A549 (cell line): ENCODE measurements at regions not wholly inside any gene's neighbourhood (a gene's known extent, or its start where the extent isn't known, plus 50 kb on each side); places are given as distances from the start of the nearest gene placed in this dataset.

ENCODE experiments used
- EP300 ChIP-seq, 2 experiments: fragments of >200 bp; sonication (Bioruptor Twin); formaldehyde crosslinking; IDR thresholded peaks; 2 replicates in 1 of 2; 3 replicates in 1 of 2; pipeline ENCODE4 v1.6.1; 2016 to 2017
- POLR2A ChIP-seq: IDR thresholded peaks from 2 replicates; pipeline ENCODE4 v1.6.1; 2012; ENCODE audit warnings: mild to moderate bottlenecking, low read length
- TF ChIP-seq, protein P1 (sequence below): fragments of >200 bp; sonication (Bioruptor Twin); formaldehyde crosslinking; IDR thresholded peaks from 3 replicates; pipeline ENCODE4 v1.5.1; 2016
- TF ChIP-seq, protein P2 (sequence below): IDR thresholded peaks from 2 replicates; pipeline ENCODE4 v1.6.1; 2012

DNA sequence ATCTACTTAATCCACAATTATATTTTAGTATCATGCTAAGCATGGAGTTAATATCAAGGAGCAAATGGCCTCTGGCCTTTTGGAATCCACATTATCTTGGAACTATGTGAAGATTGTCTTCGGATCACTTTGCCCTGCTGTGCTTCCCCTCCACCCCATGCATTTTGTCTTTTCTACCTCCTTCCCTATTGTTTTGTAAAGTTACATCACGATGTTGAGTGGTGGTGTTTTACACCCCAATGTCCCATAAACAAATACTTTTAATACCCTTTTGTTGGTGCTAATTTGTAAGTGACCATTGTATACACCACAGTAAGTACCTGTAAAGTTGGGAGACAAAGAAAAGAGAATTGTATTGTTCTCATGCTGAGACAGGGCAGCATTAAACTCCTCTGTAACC is 258.4 kb upstream of the ZNF717 start:
- TF ChIP-seq, protein P1, sequence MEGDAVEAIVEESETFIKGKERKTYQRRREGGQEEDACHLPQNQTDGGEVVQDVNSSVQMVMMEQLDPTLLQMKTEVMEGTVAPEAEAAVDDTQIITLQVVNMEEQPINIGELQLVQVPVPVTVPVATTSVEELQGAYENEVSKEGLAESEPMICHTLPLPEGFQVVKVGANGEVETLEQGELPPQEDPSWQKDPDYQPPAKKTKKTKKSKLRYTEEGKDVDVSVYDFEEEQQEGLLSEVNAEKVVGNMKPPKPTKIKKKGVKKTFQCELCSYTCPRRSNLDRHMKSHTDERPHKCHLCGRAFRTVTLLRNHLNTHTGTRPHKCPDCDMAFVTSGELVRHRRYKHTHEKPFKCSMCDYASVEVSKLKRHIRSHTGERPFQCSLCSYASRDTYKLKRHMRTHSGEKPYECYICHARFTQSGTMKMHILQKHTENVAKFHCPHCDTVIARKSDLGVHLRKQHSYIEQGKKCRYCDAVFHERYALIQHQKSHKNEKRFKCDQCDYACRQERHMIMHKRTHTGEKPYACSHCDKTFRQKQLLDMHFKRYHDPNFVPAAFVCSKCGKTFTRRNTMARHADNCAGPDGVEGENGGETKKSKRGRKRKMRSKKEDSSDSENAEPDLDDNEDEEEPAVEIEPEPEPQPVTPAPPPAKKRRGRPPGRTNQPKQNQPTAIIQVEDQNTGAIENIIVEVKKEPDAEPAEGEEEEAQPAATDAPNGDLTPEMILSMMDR, result no peak
- no peak for TF ChIP-seq EP300 (IDR thresholded peaks at IDR 0.05)
- TF ChIP-seq, protein P2, sequence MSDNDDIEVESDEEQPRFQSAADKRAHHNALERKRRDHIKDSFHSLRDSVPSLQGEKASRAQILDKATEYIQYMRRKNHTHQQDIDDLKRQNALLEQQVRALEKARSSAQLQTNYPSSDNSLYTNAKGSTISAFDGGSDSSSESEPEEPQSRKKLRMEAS, result no peak
- TF ChIP-seq POLR2A, result no peak
